Ammon's horn (tissue), 1 donor: ENCODE measurements at regions not wholly inside any gene's neighbourhood (a gene's known extent, or its start where the extent isn't known, plus 50 kb on each side); places are given as distances from the start of the nearest gene placed in this dataset.

ENCODE experiments used
- DNase-seq: peaks from one replicate; pipeline ENCODE4 v3.0.0-alpha.2; 2016; ENCODE audit warnings: low spot score

DNA sequence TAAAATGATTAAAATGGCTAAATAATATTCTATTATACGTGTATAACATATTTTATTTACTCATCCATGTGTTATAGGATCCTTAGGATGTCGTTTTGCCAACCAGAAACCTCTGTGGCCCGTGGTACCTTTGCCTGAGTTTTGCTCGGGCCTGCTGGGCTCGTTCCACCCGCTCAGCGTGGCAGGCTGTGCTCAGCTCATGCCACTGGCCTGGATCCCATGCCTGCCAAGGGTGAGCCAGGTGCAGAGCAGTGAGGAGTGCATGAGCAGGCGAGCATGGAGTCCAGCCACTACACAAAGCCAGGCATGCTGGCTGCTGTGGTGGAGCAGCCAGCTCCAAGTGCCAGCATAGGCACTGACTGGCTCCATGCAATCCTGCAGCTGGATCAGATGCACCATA, 417.2 kb downstream of the TTLL7 start:
- no peak for DNase-seq

DNA sequence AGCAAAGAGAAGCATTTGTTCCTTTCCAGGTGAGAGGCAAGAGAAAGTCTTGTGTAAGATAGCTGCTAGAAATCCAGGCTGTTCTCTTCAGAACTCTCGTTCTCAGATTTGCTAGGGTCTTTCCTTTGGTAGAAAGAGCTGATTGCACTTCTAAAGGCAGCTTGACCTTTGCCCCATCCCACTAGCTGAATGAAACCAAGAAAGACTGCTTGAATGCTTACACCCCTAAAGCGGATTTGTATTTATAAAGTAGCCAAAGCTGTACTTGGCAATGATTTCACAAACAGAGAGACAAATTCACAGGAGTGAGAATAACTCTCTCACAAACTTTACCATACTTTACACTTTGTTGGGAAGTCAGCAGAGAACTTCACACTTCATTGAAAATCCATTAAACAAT, 424.1 kb downstream of the TTLL7 start:
- DNase-seq, result no peak

DNA sequence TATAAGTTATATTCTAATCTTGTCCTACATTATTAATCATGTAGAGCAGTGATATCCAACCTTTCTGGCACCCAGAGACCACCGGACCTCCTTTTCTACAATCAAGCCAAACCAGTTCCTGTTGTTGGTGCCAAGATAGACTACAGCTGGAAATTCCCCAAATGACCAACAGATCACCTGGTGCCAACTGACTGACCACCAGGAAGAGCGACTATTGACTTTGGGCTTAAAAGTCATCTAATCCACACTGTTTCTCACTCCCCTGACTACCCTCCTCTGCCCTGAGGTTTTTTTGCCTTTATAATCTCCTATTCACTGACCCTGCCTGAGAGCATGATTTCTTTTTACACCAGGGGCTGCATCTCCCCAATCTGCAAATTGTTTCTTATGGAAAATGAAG, 425.2 kb downstream of the TTLL7 start:
- no peak for DNase-seq

DNA sequence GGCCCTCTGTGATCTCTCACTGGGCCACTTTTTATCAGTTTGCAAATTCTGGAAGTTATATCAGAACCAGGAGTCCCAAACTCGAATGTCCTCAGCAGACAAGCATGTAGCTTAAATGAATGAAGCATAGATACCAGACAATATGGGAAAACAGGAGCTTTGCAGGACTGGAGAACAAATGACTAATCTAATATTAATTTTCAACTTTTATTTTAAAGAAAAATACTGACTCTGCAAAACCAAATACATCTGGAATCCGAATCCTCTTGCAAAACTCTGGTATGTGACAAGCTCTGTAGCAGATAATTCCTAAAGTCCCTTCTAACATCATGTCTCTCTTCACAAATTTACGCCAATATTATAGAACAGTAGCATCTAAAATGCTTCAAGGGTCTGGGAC, 427.4 kb downstream of the TTLL7 start:
- DNase-seq, result no peak

DNA sequence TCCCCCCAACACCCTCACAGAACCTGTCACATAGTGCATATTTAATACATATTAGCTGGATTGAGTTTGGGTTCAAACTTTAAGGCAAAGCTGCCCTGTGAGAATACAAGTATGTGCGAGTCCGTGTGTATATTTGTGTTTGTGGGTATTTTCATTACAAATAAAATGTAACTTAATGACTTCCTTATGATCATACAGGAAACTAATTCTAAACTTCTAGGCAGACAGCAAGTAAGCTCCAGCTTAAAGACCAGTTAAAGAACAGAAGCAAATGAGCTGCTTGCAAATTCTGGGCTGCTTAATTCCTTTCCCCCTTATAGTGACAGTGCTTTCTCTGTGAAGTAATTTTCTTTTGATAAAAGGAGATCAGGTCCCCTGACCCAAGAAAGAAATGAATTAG, 437.6 kb downstream of the TTLL7 start:
- no peak for DNase-seq

DNA sequence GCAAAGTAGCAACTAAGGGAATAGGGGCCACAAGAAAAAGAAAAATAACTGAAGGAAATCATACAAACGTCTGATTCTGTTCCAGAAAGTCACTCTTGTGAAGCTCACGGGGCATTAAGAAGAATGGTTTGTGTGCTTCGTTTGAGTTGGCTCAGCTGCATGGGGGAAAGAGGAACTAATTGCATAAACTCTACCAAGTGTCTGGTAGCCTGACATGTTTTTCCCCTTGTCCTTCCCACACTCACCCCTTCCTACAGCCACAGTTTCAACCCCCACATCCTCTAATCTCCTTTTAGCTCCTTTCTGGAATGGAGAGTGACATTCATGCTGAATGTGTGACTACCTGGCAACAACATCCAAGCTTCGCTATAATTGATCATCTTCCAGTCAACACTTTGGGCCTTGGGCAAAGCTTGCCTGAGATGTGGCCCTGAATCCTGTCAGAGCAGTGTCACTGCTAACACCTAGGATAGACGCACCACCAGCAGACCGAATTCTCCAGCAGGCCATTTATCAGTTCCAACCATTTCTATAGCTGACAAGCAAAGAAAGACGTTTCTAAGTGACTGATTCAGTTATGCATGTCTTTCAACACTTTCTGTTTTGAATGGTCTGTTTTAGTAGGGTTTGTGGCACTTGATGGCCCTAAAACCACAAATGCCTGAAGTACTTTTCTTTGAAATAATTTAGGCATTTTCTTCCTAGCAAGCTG, 439.6 kb downstream of the TTLL7 start:
- no peak for DNase-seq

DNA sequence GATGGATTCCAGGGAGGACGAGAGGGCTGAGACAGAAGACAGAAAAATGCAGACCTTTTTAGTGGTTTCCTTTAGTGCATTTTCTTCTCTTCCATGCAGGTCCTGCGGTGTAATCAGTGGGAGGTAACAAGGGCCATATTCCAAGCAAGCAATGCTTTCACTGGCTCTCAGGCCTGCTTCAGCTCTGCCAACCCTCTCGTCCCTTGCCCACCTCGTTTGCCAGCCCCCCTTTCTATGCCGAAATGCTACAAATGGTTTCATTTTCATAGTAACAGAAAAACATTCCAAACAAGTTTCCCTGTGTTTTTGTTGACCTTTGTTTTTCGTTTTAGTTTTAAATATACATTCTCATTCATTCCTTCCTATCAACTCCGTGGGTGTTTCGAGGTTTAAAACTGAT, 443.1 kb downstream of the TTLL7 start:
- DNase-seq, result no peak

DNA sequence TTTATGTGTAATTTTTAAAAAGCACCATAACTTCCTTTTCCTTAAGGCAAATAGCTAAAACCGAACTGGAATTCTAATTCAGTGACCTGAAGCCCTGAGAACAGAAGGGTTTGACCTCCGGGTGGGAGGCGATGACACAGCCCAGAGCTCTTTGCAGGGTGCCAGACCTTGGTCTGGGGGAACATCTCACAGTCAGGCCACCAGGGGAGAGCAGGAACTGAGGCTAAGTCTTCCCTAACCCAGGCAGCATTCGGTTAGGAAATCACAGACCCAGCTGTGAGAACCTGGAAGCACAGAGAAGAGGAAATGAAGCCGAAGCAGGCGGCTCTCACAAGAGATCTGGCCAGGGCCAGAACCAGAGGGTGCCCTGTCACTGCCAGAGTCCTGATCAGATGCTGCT, 444.8 kb downstream of the TTLL7 start:
- DNase-seq, result no peak

DNA sequence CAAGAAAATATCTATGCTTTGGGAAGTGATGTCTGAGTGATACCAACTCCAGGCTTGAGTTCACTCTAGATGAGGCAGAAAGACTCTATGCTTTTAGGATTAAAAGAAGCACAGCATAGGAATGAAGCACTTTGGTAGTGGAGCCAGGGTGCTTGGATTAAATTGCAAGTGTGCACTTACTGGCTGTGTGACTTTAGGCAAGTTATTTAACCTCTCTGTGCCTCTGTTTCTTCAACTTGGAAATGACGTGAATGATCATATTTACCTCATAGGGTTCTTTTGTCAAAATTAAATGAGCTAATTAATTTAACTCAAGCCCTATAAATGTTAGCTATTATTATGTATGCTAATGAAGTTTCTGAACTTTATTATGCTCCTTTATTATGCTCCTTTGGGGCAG, 446.1 kb downstream of the TTLL7 start:
- DNase-seq, result no peak

DNA sequence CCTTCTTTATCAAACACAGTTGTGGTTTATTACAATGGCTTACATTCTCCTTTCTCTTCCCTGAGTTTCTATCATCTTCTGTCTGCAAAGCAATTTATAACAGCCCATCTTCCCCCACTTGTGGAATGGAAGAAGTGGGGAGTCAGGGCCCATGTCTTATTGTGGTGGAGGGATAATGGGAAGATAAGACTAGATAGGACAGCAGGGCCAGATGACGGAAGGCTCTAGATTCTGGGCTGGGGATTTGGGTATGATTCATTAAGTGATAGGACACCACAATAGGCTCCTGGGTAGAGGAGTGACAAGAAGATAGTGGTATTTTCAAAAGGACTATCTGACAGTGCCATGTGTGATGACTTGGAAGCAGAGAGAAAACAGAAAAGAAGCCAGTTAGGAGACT, 450.6 kb downstream of the TTLL7 start:
- no peak for DNase-seq

DNA sequence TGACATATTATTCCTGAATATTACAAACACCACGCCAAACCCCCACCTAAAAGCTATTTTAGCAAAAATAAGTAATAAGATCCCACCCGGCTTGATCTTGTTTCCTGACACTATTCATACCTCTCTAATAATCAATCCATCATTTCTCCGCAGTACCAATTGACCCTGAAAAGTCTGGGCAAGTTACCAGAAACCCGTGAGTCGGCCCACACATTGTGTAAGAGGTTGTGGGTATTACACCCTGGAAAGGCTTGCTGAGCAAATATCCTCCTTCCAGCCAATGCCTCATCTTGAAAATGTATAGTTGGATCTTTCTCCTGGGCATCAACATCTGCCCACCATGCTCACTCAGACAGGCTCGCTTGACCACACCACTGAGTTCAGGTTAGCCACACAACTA, 451.0 kb downstream of the TTLL7 start:
- DNase-seq, result no peak

DNA sequence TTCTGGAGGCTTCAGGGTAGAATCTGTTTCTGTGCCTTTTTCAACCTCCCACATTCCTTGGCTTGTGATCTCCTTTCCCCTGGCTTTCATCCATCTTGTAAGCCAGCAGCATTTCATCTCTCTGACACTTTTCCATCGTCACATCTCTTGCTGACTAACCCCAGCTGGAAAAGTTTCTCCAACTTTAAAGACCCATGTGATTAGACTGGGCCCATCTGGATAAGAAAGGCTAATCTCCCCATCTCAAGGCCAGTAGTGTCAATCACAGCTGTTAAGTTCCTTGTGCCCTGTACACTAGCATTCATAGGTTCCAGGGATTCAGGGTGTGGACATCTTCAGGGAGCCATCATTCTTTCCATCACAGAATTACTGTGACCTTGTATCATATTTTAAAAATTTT, 452.1 kb downstream of the TTLL7 start:
- no peak for DNase-seq

DNA sequence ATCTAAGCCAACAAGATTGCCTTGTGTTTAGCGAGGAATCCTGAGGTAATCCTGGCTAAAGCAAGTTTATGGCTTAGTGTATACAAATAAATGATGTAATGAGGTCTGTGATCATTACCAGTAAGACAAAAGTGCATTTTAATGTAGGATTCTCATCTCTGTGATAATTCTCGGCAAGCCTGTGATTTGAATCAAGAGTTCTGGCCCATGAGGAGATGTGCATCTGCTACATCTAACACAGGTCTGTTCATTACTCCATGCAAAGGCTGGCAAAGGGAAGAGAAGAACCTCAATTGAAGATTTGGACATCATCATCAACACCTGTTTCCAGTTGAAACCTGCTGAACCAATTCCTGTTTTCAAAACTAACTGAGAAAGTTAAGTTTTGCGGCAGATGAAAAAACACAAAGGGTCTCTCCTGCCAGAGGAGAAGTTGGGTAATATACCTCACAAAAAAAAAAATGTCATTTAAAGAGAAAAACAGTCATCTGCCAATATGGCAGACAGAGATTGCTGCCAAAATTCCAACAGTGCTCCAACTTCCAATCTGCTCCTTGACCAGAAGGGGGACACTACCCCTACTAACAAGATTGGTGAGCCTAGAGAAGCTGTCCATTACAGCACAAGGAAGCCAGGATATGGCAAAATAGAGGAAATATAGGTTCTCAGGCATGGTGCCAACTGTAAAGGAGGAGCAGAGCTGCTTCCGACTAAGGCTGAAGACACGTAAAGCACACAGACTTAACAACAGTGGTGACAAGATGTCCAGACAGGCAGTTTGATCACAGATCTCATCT, 453.7 kb downstream of the TTLL7 start:
- no peak for DNase-seq

DNA sequence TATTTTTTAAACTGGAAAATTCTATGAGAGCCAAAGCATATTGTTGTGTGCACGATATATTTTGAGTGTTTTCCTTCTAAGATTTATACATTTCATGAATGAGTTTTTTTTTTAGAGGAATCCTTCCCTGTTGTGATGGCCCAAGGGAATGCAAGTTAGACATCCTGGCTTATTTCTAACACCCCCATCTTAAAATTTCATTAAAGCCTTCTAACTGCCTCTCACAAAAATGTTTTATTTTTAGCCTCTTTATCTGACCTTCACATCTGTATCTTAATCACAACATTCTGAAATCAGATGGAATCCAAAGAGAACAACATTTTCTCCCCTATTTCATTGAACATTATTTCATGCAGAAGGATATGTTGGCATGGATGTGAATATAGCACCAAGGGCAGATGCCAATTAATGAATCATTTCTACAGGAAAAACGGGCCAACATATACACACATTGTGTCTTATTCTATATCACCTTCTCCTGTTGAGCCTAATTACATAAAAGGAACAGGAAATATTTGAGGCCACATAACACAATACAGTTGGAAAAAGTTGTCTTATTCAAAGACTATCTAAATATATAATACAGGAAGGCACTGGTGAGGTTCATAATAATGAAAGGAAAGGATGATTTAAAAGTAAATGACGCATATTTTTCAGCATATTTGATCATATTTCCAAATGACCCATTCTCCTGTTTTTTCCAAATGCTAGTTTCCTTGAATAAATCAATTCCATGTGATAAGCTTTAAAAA, 455.5 kb downstream of the TTLL7 start:
- no peak for DNase-seq

DNA sequence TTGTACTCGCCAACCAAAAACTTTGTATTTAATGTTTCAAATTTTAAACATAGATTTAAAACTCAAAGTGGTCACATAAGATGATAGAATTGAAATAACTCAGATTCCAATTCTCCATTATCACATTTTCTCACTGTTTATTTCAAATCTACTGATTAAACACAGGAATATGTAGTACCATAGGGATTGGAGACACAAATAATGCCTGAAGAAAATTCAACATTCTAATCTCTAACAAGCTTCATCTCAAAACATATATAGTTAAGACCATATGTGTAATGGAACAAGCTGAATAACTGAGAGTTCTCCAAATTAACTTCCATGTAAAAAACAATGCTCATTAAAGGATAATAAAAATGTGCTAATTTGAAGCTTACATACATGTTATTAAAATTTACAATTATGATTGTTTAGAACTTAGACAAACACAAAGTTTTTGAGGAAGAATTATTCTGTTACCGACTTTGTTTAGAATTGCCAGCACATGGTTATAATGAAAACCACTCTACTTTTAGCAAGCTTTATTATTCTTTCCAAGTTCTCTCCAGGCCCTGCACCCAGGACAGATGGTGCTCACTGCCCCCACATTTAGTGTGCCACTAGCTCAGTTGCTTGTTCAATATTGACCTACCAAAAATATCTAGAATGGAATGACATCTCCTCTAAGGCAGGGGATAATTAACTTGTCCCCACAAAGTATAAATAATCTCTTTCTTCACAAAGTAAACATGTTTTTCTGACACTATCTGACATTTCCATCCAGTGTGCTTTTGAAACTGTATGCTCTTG, 467.2 kb downstream of the TTLL7 start:
- DNase-seq, result peak; percentile 55

DNA sequence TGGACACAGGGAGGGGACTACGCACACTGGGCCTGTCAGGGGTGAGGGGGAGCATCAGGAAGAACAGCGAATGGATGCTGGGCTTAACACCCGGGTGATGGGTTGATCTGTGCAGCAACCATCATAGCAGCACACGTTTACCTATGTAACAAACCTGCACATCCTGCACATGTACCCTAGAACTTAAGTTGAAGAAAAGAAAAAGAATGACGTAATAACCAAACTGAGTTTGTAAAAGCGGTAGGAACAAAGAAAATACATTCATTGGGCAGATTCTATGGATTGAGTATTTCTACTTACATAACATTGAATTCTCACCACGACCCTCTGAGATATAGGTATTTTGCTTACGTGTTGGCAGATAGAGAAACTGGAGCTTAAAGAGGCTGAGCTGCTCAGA, 468.4 kb downstream of the TTLL7 start:
- no peak for DNase-seq

DNA sequence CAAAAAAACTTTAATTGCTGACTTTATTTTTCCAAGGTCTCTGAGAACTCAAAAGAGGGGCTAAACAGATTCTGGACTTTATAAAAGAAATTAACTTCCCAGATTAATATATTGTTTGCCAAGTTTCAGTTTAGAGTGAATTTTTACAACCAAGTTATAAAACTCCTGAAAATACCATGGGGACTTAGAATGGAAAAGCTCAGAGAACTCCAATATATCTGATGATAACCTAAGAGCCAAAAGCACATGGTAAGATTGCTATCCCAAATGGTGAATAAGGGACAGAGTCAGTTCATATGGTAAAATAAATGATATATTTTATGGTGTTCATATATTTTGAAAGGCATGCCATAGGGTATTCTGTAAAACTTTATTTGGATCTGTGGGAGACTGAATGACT, 470.9 kb downstream of the TTLL7 start:
- no peak for DNase-seq

DNA sequence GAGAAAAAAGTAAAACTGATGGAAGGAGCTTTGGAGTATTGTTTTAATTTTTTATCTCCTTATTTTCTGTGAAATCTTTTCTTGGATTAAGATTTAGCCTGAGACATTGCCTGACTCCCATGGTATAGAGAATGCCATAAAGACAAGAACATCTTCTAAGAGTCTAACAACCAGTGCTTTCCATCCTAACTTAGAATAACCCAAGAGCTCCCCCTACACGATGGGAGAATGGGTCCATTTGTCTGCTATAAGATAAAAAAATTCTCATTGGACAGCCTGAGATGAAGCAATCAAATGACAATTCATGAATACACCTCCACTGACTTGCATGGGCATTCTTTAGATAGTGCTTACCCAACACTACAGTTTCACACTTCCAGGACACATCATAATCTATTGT, 478.1 kb downstream of the TTLL7 start:
- no peak for DNase-seq

DNA sequence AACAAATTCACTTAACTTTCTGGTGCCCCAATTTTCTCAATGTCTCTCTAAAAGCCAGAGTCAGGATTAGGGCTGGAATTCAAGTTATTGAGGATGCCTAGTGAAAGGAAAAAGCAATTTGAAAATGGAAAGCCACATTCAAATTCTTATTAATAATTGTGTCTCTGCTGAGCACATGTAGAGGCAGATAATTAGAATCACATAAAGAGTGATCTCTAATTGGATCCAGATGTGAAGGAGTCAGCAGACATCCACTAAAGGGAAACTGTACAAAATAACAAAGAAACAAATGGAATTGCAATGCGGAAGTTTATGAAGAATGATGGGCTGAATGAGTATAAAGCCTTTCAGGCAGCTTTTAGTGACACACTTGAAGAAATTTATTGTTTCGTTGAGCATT, 482.6 kb downstream of the TTLL7 start:
- no peak for DNase-seq

DNA sequence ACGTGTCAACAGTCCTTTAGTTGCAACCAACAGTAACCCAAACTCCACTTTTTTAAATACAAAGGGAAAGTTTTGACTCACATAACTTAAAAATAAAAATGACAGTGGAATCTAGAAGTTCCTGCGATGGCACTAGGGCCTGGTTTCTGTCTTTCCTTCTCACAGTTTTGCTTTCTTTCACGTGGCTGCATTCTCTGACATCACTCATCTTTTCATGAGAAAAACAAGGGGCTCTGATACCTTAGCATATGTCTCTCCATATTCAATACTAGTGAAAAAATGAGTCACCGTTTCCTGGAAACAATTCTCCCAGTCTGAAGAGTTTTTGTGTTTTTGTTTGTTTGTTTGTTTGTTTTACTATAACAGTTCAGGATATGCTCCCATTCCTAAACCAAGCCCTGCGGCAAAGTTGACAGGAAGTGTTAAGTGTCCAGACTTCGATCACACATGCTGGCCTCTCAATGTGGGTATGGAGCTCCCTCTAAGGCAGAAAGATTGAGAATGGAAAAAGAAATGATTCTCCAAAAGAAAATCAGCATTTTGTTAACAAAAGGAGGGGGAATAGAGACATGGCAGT, 483.3 kb downstream of the TTLL7 start:
- no peak for DNase-seq

DNA sequence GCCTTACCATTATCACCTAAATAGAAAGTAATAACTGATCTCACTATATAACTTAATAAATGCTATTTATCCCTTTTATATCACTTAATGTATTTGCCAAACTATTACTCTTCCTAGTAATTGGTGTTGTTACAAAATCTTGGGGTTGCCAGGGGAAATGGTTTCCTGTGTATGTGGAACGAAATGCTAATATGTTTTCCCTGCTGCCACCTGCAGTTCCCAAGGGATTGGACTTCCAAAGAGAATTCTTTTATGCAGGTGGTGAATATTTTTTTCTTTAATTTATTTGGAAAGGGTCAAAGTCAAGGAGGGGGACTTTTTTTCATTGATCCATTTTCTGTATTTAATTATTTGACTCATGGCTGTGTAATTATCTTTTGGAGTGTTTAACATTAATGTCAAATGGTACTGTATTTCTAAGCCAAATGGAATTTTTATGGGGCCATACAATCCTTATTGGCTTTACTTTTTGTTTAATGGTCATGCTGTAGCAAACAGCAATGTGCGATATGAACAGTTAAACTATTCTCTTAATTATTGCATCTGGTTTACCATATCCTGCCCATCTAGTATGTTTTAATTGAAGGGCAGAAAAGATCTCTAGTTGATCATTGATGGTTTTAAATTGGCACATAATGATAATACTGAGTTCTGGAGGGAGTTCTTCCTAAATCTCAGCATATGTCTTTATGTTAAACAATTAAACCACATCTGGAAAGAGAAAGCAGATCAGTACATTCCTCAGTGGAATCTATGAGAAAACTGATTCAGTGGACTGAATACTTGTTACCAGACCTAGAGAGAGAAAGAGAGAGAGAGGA, 486.3 kb downstream of the TTLL7 start:
- no peak for DNase-seq
